ENCODE measurements at regions not wholly inside any gene's neighbourhood (a gene's known extent, or its start where the extent isn't known, plus 50 kb on each side); places are given as distances from the start of the nearest gene placed in this dataset.

- TF ChIP-seq MXI1 (IDR thresholded peaks at IDR 0.05; ENCODE audit: borderline replicate concordance, low read depth, low read length) (no peak), CEBPB (IDR thresholded peaks at IDR 0.05; ENCODE audit: low read depth, low read length) (no peak), MAZ (IDR thresholded peaks at IDR 0.05; ENCODE audit: borderline replicate concordance, low read depth, low read length) (no peak), POLR2A (IDR thresholded peaks at IDR 0.05; ENCODE audit: low read depth, low read length) (no peak)
- TF ChIP-seq, protein P1, sequence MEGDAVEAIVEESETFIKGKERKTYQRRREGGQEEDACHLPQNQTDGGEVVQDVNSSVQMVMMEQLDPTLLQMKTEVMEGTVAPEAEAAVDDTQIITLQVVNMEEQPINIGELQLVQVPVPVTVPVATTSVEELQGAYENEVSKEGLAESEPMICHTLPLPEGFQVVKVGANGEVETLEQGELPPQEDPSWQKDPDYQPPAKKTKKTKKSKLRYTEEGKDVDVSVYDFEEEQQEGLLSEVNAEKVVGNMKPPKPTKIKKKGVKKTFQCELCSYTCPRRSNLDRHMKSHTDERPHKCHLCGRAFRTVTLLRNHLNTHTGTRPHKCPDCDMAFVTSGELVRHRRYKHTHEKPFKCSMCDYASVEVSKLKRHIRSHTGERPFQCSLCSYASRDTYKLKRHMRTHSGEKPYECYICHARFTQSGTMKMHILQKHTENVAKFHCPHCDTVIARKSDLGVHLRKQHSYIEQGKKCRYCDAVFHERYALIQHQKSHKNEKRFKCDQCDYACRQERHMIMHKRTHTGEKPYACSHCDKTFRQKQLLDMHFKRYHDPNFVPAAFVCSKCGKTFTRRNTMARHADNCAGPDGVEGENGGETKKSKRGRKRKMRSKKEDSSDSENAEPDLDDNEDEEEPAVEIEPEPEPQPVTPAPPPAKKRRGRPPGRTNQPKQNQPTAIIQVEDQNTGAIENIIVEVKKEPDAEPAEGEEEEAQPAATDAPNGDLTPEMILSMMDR (conservative IDR thresholded peaks at IDR 0.05; ENCODE audit: low read depth, low read length), result no peak
Observed at GRCh38 chr3:3906171-3906570, 106.9 kb downstream of the LRRN1 start.

Measured in IMR-90 (cell line).